ENCODE measurements at regions not wholly inside any gene's neighbourhood (a gene's known extent, or its start where the extent isn't known, plus 50 kb on each side); places are given as distances from the start of the nearest gene placed in this dataset.
"Not testable (repeated sequence)": the region's sequence is repeated elsewhere in the genome, so short reads cannot be mapped to it uniquely, and the experiment has no call there.

DNA sequence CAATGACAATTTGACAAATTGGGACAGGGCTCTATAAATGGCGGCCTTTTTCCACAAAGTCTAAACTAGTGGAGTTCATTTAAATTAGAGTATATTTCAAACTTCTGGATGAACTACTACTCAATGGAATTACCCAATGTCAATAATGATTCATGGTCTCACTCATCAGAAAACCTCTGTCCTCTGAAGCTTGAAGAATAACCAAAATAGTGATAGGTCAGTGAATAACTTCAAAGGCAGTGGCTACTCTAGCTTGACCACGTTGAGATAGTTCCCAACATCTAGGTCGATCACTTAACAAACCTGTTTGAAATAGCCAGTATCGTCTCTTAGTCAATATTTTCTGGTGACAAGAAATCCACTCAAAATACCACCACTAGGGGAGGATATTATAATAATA, 197.6 kb downstream of the HDGFL1 start:
- WGBS (ENCODE audit: insufficient coverage, low coverage, low lambda C conversion rate, missing lambda C conversion rate): 63% methylated on average over 4 of the region's 4 CpGs
- H3K27ac ChIP-seq: no peak overlapping the region
- intact Hi-C loops (cut with DNase I): no loop called here
- DNase-seq: no peak
- ATAC-seq: no peak
- H3K4me1 ChIP-seq: no peaks in the 10 kb centered on the region
- no peaks in the 10 kb centered on the region for H3K36me3 ChIP-seq
- H3K4me3 ChIP-seq: no peak overlapping the region
- no peaks in the 10 kb centered on the region for H3K27me3 ChIP-seq
- TF ChIP-seq POLR2A (IDR thresholded peaks at IDR 0.05): no peak
- TF ChIP-seq, protein P1, sequence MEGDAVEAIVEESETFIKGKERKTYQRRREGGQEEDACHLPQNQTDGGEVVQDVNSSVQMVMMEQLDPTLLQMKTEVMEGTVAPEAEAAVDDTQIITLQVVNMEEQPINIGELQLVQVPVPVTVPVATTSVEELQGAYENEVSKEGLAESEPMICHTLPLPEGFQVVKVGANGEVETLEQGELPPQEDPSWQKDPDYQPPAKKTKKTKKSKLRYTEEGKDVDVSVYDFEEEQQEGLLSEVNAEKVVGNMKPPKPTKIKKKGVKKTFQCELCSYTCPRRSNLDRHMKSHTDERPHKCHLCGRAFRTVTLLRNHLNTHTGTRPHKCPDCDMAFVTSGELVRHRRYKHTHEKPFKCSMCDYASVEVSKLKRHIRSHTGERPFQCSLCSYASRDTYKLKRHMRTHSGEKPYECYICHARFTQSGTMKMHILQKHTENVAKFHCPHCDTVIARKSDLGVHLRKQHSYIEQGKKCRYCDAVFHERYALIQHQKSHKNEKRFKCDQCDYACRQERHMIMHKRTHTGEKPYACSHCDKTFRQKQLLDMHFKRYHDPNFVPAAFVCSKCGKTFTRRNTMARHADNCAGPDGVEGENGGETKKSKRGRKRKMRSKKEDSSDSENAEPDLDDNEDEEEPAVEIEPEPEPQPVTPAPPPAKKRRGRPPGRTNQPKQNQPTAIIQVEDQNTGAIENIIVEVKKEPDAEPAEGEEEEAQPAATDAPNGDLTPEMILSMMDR (IDR thresholded peaks at IDR 0.05): no peak
- no peaks in the 10 kb centered on the region for H3K9me3 ChIP-seq

DNA sequence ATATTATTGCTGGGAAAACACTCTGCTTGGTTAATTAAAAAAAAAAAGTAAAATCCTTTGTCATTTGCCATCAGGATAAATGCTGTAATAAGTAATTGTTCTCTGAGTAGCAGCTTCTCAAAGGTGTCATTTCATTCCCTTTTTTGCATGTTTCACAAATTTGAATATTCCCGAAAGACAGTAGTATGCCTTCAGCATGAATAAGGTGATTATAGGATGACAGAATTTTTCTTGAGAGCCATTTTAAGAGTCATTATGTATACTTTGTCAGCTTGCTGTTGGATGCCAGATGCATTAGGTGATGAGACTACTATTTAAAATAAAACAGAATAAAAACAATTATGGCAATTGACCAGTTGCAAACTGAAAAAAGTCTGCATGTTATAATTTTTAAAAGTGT, 200.7 kb downstream of the HDGFL1 start:
- Histone ChIP-seq H3K9me3 (no peaks in the 10 kb centered on the region), H3K27me3 (no peaks in the 10 kb centered on the region), H3K36me3 (no peaks in the 10 kb centered on the region), H3K4me1 (no peaks in the 10 kb centered on the region), H3K27ac (no peak overlapping the region), H3K4me3 (no peak overlapping the region)
- TF ChIP-seq, protein P1 (IDR thresholded peaks at IDR 0.05): no peak
- TF ChIP-seq POLR2A (IDR thresholded peaks at IDR 0.05): no peak
- intact Hi-C loops (cut with DNase I): no loop called here
- DNase-seq: no peak
- ATAC-seq: no peak
- WGBS (ENCODE audit: insufficient coverage, low coverage, low lambda C conversion rate, missing lambda C conversion rate): 67% methylated on average over 1 of the region's 1 CpG

DNA sequence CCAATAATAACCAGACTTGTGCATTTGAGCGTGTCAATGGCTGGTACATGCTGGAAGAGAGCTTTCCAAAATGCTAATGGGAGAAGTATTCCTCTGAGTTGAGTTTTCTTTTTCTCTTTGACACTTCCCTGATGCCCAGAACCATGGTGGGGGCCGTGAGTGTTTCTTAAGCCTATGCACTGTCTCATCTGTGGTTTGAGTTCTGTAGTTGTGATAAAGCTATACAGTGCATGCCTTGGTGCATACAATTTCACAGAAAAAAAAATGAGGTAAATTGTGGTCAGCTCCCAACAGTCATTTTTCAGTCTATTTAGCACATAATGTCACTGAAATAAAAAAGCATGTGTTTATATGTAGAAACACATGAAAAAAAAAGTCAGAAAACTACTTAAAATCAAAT, 204.8 kb downstream of the HDGFL1 start:
- Histone ChIP-seq H3K27ac (no peak overlapping the region), H3K36me3 (no peaks in the 10 kb centered on the region), H3K9me3 (no peaks in the 10 kb centered on the region), H3K4me3 (no peak overlapping the region), H3K27me3 (no peaks in the 10 kb centered on the region), H3K4me1 (no peaks in the 10 kb centered on the region)
- no peak for TF ChIP-seq POLR2A (IDR thresholded peaks at IDR 0.05)
- TF ChIP-seq, protein P1 (IDR thresholded peaks at IDR 0.05): no peak
- intact Hi-C loops (cut with DNase I): no loop called here
- WGBS (ENCODE audit: insufficient coverage, low coverage, low lambda C conversion rate, missing lambda C conversion rate): 48% methylated on average over 2 of the region's 2 CpGs
- no peak for DNase-seq
- ATAC-seq: no peak

DNA sequence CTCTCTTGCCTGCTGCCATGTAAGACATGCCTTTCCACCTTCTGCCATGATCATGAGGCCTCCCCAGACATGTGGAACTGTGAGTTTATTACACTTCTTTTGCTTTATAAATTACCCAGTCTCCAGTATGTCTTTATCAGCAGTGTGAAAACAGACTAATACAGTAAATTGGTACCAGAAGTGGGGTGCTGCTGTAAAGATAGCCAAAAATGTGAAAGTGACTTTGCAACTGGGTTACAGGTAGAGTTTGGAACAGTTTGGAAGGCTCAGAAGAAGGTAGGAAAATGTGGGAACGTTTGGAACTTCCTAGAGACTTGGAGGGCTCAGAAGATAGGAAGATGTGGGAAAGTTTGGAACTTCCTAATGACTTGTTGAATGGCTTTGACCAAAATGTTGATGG, 209.1 kb downstream of the HDGFL1 start:
- H3K9me3 ChIP-seq; H3K4me1 ChIP-seq; H3K4me3 ChIP-seq; H3K36me3 ChIP-seq; H3K27ac ChIP-seq; DNase-seq; H3K27me3 ChIP-seq; intact Hi-C loops (cut with DNase I); ATAC-seq: not testable (repeated sequence)
- WGBS (ENCODE audit: insufficient coverage, low coverage, low lambda C conversion rate, missing lambda C conversion rate): 22% methylated on average over 1 of the region's 1 CpG

DNA sequence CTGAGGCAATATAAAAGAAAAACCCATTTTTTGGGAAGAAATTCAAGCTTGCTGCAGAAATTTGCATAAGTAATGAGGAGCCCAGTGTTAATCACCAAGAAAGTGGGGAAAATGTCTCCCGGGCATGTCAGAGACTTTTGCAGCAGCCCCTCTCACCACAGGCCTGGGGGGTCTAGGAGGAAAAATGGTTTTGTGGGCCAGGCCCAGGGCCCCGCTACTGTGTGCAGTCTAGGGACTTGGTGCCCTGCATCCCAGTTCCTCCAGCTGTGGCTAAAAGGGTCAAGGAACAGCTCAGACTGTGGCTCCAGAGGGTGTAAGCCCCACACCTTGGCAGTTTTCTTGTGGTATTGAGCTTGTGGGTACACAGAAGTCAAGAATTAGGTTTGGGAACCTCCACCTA, 209.7 kb downstream of the HDGFL1 start:
- ATAC-seq: no peak
- Histone ChIP-seq H3K4me1 (no peaks in the 10 kb centered on the region), H3K9me3 (no peaks in the 10 kb centered on the region), H3K27me3 (no peaks in the 10 kb centered on the region), H3K36me3 (no peaks in the 10 kb centered on the region), H3K27ac (no peak overlapping the region), H3K4me3 (no peak overlapping the region)
- intact Hi-C loops (cut with DNase I): no loop called here
- TF ChIP-seq, protein P1 (IDR thresholded peaks at IDR 0.05): no peak
- TF ChIP-seq POLR2A (IDR thresholded peaks at IDR 0.05): no peak
- no peak for DNase-seq
- WGBS (ENCODE audit: insufficient coverage, low coverage, low lambda C conversion rate, missing lambda C conversion rate): 63% methylated on average over 2 of the region's 2 CpGs

Measured in right lobe of liver (tissue), 6 donors.